HL-60 (cell line): ENCODE measurements at regions not wholly inside any gene's neighbourhood (a gene's known extent, or its start where the extent isn't known, plus 50 kb on each side); places are given as distances from the start of the nearest gene placed in this dataset.
A peak's percentile ranks its signal among the peaks of the same experiment; 100 is the strongest.

Experiments used
- DNase-seq, 2 experiments: peaks; one replicate each; pipeline ENCODE4 v3.0.0-alpha.2; 2010 to 2020; ENCODE audit warnings: low read depth in 1 of 2, low spot score in 1 of 2
- H3K27ac ChIP-seq: fragments of 250-450 bp; sonication (Bioruptor Pico); replicated peaks from 2 replicates; pipeline ENCODE4 v1.5.1; 2020; ENCODE audit warnings: mild to moderate bottlenecking, moderate library complexity
- H3K27me3 ChIP-seq: fragments of 250-450 bp; sonication (Bioruptor Pico); 2 replicates; pipeline ENCODE4 v1.5.1; 2021; ENCODE audit warnings: mild to moderate bottlenecking, moderate library complexity; ENCODE audit not compliant: insufficient read depth, poor library complexity, severe bottlenecking
- H3K4me3 ChIP-seq: replicated peaks from 2 replicates; pipeline ENCODE4 v1.5.1; 2011; ENCODE audit warnings: mild to moderate bottlenecking, control low read depth, low read length; ENCODE audit not compliant: insufficient read depth
- CTCF ChIP-seq: IDR thresholded peaks from one replicate; pipeline ENCODE4 v1.5.1; 2011; ENCODE audit warnings: low read length, control low read depth, inconsistent platforms; ENCODE audit not compliant: insufficient read depth
- GABPA ChIP-seq: IDR thresholded peaks from 2 replicates; pipeline ENCODE4 v1.6.1; 2012; ENCODE audit warnings: low read depth
- POLR2AphosphoS5 ChIP-seq: IDR thresholded peaks from 2 replicates; pipeline ENCODE4 v1.6.1; 2012; ENCODE audit warnings: low read depth
- REST ChIP-seq: IDR thresholded peaks from 2 replicates; pipeline ENCODE4 v1.6.1; 2012; ENCODE audit warnings: low read depth; ENCODE audit not compliant: insufficient replicate concordance
- SPI1 ChIP-seq: IDR thresholded peaks from 2 replicates; pipeline ENCODE4 v1.6.1; 2012; ENCODE audit warnings: low read depth, mild to moderate bottlenecking, borderline replicate concordance

GRCh38 chr4:86497980-86498862 lies 95.9 kb upstream of the PTPN13 start:
- TF ChIP-seq REST (no peak), CTCF (peak; percentile 73)
- H3K27ac ChIP-seq: no peak overlapping the region
- H3K4me3 ChIP-seq: no peak overlapping the region
- peak; percentile 3 to 8 for DNase-seq
- peaks cover 3% of the 10 kb centered on the region for H3K27me3 ChIP-seq

- Histone ChIP-seq H3K27me3 (peaks cover 3% of the 10 kb centered on the region), H3K27ac (no peak overlapping the region), H3K4me3 (no peak overlapping the region)
- no peak for DNase-seq
- no peak for TF ChIP-seq GABPA
Measured at GRCh38 chr4:86498863-86499166, 95.3 kb upstream of the PTPN13 start.

GRCh38 chr4:86500527-86500926 lies 93.6 kb upstream of the PTPN13 start:
- DNase-seq: no peak
- Histone ChIP-seq H3K4me3 (no peak overlapping the region), H3K27me3 (peaks cover 3% of the 10 kb centered on the region), H3K27ac (no peak overlapping the region)
- TF ChIP-seq SPI1 (no peak), CTCF (no peak), REST (no peak), POLR2AphosphoS5 (no peak), GABPA (no peak)

GRCh38 chr4:86502081-86502480 lies 92.0 kb upstream of the PTPN13 start:
- Histone ChIP-seq H3K27ac (no peak overlapping the region), H3K4me3 (no peak overlapping the region), H3K27me3 (peaks cover 3% of the 10 kb centered on the region)
- no peak for DNase-seq
- TF ChIP-seq CTCF: no peak
- TF ChIP-seq GABPA: no peak
- no peak for TF ChIP-seq POLR2AphosphoS5
- no peak for TF ChIP-seq SPI1
- TF ChIP-seq REST: no peak
